Activated CD4-positive, alpha-beta T cell treated with anti-CD3 and anti-CD28 coated beads for 36 hours (primary cell): ENCODE measurements at regions not wholly inside any gene's neighbourhood (a gene's known extent, or its start where the extent isn't known, plus 50 kb on each side); places are given as distances from the start of the nearest gene placed in this dataset.

Experiments
- ATAC-seq: fragments of 200-7000 bp; cut with Tn5 transposase; one replicate; pipeline ENCODE4 v1.10.0; 2021; ENCODE audit warnings: mild to moderate bottlenecking, moderate library complexity
- CTCF ChIA-PET: fragments of 350-600 bp; sonication (Branson Sonifier 250); formaldehyde crosslinking; loops from one replicate; lab custom pipeline; 2021; ENCODE audit warnings: antibody characterized with exemption; lab: Charles Lee
- POLR2A ChIA-PET: fragments of 350-600 bp; sonication (Branson Sonifier 250); formaldehyde crosslinking; loops from one replicate; lab custom pipeline; 2021; ENCODE audit warnings: antibody characterized with exemption, inconsistent platforms; lab: Charles Lee
- DNase-seq: peaks from one replicate; pipeline ENCODE4 v3.0.0-alpha.2; 2020
- H3K27ac Mint-ChIP-seq: one replicate; pipeline ENCODE4 v1.8.0; 2021; ENCODE audit warnings: mixed read lengths
- H3K27me3 Mint-ChIP-seq: one replicate; pipeline ENCODE4 v1.8.0; 2021; ENCODE audit warnings: mixed read lengths
- H3K36me3 Mint-ChIP-seq: one replicate; pipeline ENCODE4 v1.8.0; 2021; ENCODE audit warnings: low read depth, mixed read lengths
- H3K4me1 Mint-ChIP-seq: one replicate; pipeline ENCODE4 v1.8.0; 2021; ENCODE audit warnings: mixed read lengths
- H3K4me3 Mint-ChIP-seq: one replicate; pipeline ENCODE4 v1.8.0; 2021; ENCODE audit warnings: mild to moderate bottlenecking, moderate library complexity, mixed read lengths
- H3K9me3 Mint-ChIP-seq: one replicate; pipeline ENCODE4 v1.8.0; 2021; ENCODE audit warnings: low read depth, mixed read lengths
- intact Hi-C, 2 experiments: fragments of 100-400 bp; cut with DNase I in 1 of 2; cut with micrococcal nuclease in 1 of 2; formaldehyde crosslinking; loops; one replicate each; pipeline versions ENCODE4 v1.14.2 to v1.15.1; 2022 to 2024; cut with DNase I, micrococcal nuclease

GRCh38 chr2:228853151-228853550 lies 417.9 kb downstream of the PID1 start:
- H3K36me3 Mint-ChIP-seq, result no peaks in the 10 kb centered on the region
- no peaks in the 10 kb centered on the region for H3K27me3 Mint-ChIP-seq
- DNase-seq (no peak), ATAC-seq (no peak)
- no peak overlapping the region for H3K4me3 Mint-ChIP-seq
- intact Hi-C loops, result no loop called here
- peaks cover 7% of the 10 kb centered on the region for H3K9me3 Mint-ChIP-seq
- CTCF ChIA-PET, result no interaction called here
- POLR2A ChIA-PET, result no interaction called here
- no peaks in the 10 kb centered on the region for H3K4me1 Mint-ChIP-seq
- no peak overlapping the region for H3K27ac Mint-ChIP-seq

GRCh38 chr2:228848638-228849037 lies 422.4 kb downstream of the PID1 start:
- Mint-ChIP-seq H3K27ac (no peak overlapping the region), H3K9me3 (peaks cover 3% of the 10 kb centered on the region), H3K27me3 (no peaks in the 10 kb centered on the region), H3K36me3 (no peaks in the 10 kb centered on the region), H3K4me1 (no peaks in the 10 kb centered on the region), H3K4me3 (no peak overlapping the region)
- POLR2A ChIA-PET, result no interaction called here
- intact Hi-C loops, result no loop called here
- CTCF ChIA-PET, result no interaction called here
- ATAC-seq, result no peak
- DNase-seq, result no peak

- Mint-ChIP-seq H3K4me1 (no peaks in the 10 kb centered on the region), H3K9me3 (peaks cover 3% of the 10 kb centered on the region), H3K4me3 (no peak overlapping the region), H3K27me3 (no peaks in the 10 kb centered on the region), H3K27ac (no peak overlapping the region), H3K36me3 (no peaks in the 10 kb centered on the region)
- DNase-seq (no peak), ATAC-seq (no peak)
- ChIA-PET POLR2A (no interaction called here), CTCF (interaction anchor here (0.6 kb wide), 1 partner anchor 35 kb away, joined by 3 read pairs; no protein-coding TSS in a partner anchor)
- intact Hi-C loops, result no loop called here
Measured at GRCh38 chr2:228847684-228848083, 423.4 kb downstream of the PID1 start.

GRCh38 chr2:228846161-228846560 lies 424.9 kb downstream of the PID1 start:
- H3K4me3 Mint-ChIP-seq, result no peak overlapping the region
- peaks cover 3% of the 10 kb centered on the region for H3K9me3 Mint-ChIP-seq
- CTCF ChIA-PET, result interaction anchor here (0.6 kb wide), 1 partner anchor 606 kb away, joined by 3 read pairs; no protein-coding TSS in a partner anchor
- no peak for ATAC-seq
- no peak for DNase-seq
- intact Hi-C loops, result no loop called here
- POLR2A ChIA-PET, result no interaction called here
- no peaks in the 10 kb centered on the region for H3K36me3 Mint-ChIP-seq
- H3K27ac Mint-ChIP-seq, result no peak overlapping the region
- no peaks in the 10 kb centered on the region for H3K27me3 Mint-ChIP-seq
- no peaks in the 10 kb centered on the region for H3K4me1 Mint-ChIP-seq

- intact Hi-C loops, result no loop called here
- H3K36me3 Mint-ChIP-seq, result no peaks in the 10 kb centered on the region
- no peak for DNase-seq
- ChIA-PET POLR2A (no interaction called here), CTCF (interaction anchor here (0.6 kb wide), 1 partner anchor 605 kb away, joined by 3 read pairs; no protein-coding TSS in a partner anchor)
- H3K4me1 Mint-ChIP-seq, result no peaks in the 10 kb centered on the region
- H3K4me3 Mint-ChIP-seq, result no peak overlapping the region
- H3K9me3 Mint-ChIP-seq, result peaks cover 3% of the 10 kb centered on the region
- H3K27ac Mint-ChIP-seq, result no peak overlapping the region
- ATAC-seq, result no peak
- H3K27me3 Mint-ChIP-seq, result no peaks in the 10 kb centered on the region
Measured at GRCh38 chr2:228845162-228845925, 425.7 kb downstream of the PID1 start.

- Mint-ChIP-seq H3K9me3 (peaks cover 5% of the 10 kb centered on the region), H3K4me1 (no peaks in the 10 kb centered on the region), H3K27ac (no peak overlapping the region), H3K27me3 (no peaks in the 10 kb centered on the region), H3K36me3 (no peaks in the 10 kb centered on the region), H3K4me3 (no peak overlapping the region)
- no peak for ATAC-seq
- intact Hi-C loops, result no loop called here
- ChIA-PET POLR2A (interaction anchor here (0.7 kb wide), 1 partner anchor 9 kb away, joined by 3 read pairs; no protein-coding TSS in a partner anchor), CTCF (interaction anchor here (0.5 kb wide), 1 partner anchor 280 kb away, joined by 3 read pairs; no protein-coding TSS in a partner anchor)
- no peak for DNase-seq
Measured at GRCh38 chr2:228841877-228842276, 429.2 kb downstream of the PID1 start.

GRCh38 chr2:228841475-228841874 lies 429.6 kb downstream of the PID1 start:
- no peaks in the 10 kb centered on the region for H3K36me3 Mint-ChIP-seq
- no peak for ATAC-seq
- H3K4me1 Mint-ChIP-seq, result no peaks in the 10 kb centered on the region
- H3K4me3 Mint-ChIP-seq, result no peak overlapping the region
- DNase-seq, result no peak
- intact Hi-C loops, result no loop called here
- ChIA-PET POLR2A (interaction anchor here (0.7 kb wide), 1 partner anchor 8 kb away, joined by 3 read pairs; no protein-coding TSS in a partner anchor), CTCF (no interaction called here)
- peaks cover 5% of the 10 kb centered on the region for H3K9me3 Mint-ChIP-seq
- no peaks in the 10 kb centered on the region for H3K27me3 Mint-ChIP-seq
- no peak overlapping the region for H3K27ac Mint-ChIP-seq

GRCh38 chr2:228840743-228841114 lies 430.4 kb downstream of the PID1 start:
- H3K9me3 Mint-ChIP-seq, result peaks cover 5% of the 10 kb centered on the region
- no peak overlapping the region for H3K4me3 Mint-ChIP-seq
- H3K36me3 Mint-ChIP-seq, result no peaks in the 10 kb centered on the region
- intact Hi-C loops, result no loop called here
- ChIA-PET CTCF (no interaction called here), POLR2A (no interaction called here)
- no peak for DNase-seq
- no peaks in the 10 kb centered on the region for H3K27me3 Mint-ChIP-seq
- H3K27ac Mint-ChIP-seq, result no peak overlapping the region
- no peak for ATAC-seq
- no peaks in the 10 kb centered on the region for H3K4me1 Mint-ChIP-seq

GRCh38 chr2:228840113-228840742 lies 430.9 kb downstream of the PID1 start:
- no peak overlapping the region for H3K27ac Mint-ChIP-seq
- DNase-seq, result no peak
- H3K4me3 Mint-ChIP-seq, result no peak overlapping the region
- CTCF ChIA-PET, result no interaction called here
- intact Hi-C loops, result no loop called here
- POLR2A ChIA-PET, result no interaction called here
- no peaks in the 10 kb centered on the region for H3K4me1 Mint-ChIP-seq
- no peak for ATAC-seq
- no peaks in the 10 kb centered on the region for H3K27me3 Mint-ChIP-seq
- no peaks in the 10 kb centered on the region for H3K36me3 Mint-ChIP-seq
- H3K9me3 Mint-ChIP-seq, result peaks cover 5% of the 10 kb centered on the region

GRCh38 chr2:228839421-228839876 lies 431.6 kb downstream of the PID1 start:
- CTCF ChIA-PET, result no interaction called here
- POLR2A ChIA-PET, result no interaction called here
- intact Hi-C loops, result no loop called here
- ATAC-seq (no peak), DNase-seq (no peak)
- H3K27me3 Mint-ChIP-seq, result no peaks in the 10 kb centered on the region
- H3K27ac Mint-ChIP-seq, result no peak overlapping the region
- H3K4me3 Mint-ChIP-seq, result no peak overlapping the region
- no peaks in the 10 kb centered on the region for H3K36me3 Mint-ChIP-seq
- no peaks in the 10 kb centered on the region for H3K4me1 Mint-ChIP-seq
- H3K9me3 Mint-ChIP-seq, result peaks cover 5% of the 10 kb centered on the region

- H3K27me3 Mint-ChIP-seq, result no peaks in the 10 kb centered on the region
- H3K9me3 Mint-ChIP-seq, result peaks cover 5% of the 10 kb centered on the region
- POLR2A ChIA-PET, result no interaction called here
- no peaks in the 10 kb centered on the region for H3K36me3 Mint-ChIP-seq
- intact Hi-C loops, result no loop called here
- no peak overlapping the region for H3K27ac Mint-ChIP-seq
- ATAC-seq (no peak), DNase-seq (no peak)
- CTCF ChIA-PET, result no interaction called here
- H3K4me3 Mint-ChIP-seq, result no peak overlapping the region
- no peaks in the 10 kb centered on the region for H3K4me1 Mint-ChIP-seq
Measured at GRCh38 chr2:228838819-228839218, 432.3 kb downstream of the PID1 start.

GRCh38 chr2:228828397-228828796 lies 442.7 kb downstream of the PID1 start:
- no peak for ATAC-seq
- DNase-seq, result no peak
- intact Hi-C loops, result no loop called here
- H3K4me3 Mint-ChIP-seq, result no peak overlapping the region
- H3K27me3 Mint-ChIP-seq, result no peaks in the 10 kb centered on the region
- H3K9me3 Mint-ChIP-seq, result peaks cover 8% of the 10 kb centered on the region
- no peaks in the 10 kb centered on the region for H3K4me1 Mint-ChIP-seq
- POLR2A ChIA-PET, result no interaction called here
- no peak overlapping the region for H3K27ac Mint-ChIP-seq
- CTCF ChIA-PET, result no interaction called here
- H3K36me3 Mint-ChIP-seq, result no peaks in the 10 kb centered on the region
